ENCODE measurements at regions not wholly inside any gene's neighbourhood (a gene's known extent, or its start where the extent isn't known, plus 50 kb on each side); places are given as distances from the start of the nearest gene placed in this dataset.

GRCh38 chr2:172361840-172362239 is 65.5 kb upstream of the ITGA6 start:
- DNase-seq (ENCODE audit: low read depth), result no peak

GRCh38 chr2:172364261-172364660 is 63.1 kb upstream of the ITGA6 start:
- DNase-seq (ENCODE audit: low read depth), result no peak

- DNase-seq (ENCODE audit: low read depth), result no peak
Observed at GRCh38 chr2:172366596-172367150, 60.7 kb upstream of the ITGA6 start.

GRCh38 chr2:172370821-172371455 is 56.4 kb upstream of the ITGA6 start:
- DNase-seq (ENCODE audit: low read depth), result no peak

- no peak for DNase-seq (ENCODE audit: low read depth)
Observed at GRCh38 chr2:172372436-172372835, 55.0 kb upstream of the ITGA6 start.

GRCh38 chr2:172373076-172373475 is 54.3 kb upstream of the ITGA6 start:
- no peak for DNase-seq (ENCODE audit: low read depth)

GRCh38 chr2:172373766-172374165 is 53.6 kb upstream of the ITGA6 start:
- DNase-seq (ENCODE audit: low read depth), result no peak

- DNase-seq (ENCODE audit: low read depth), result no peak
Observed at GRCh38 chr2:172374318-172375240, 52.8 kb upstream of the ITGA6 start.

- no peak for DNase-seq (ENCODE audit: low read depth)
Observed at GRCh38 chr2:172375251-172375650, 52.1 kb upstream of the ITGA6 start.

GRCh38 chr2:172376016-172376415 is 51.4 kb upstream of the ITGA6 start:
- DNase-seq (ENCODE audit: low read depth), result no peak

- DNase-seq (ENCODE audit: low read depth), result no peak
Observed at GRCh38 chr2:172376505-172377125, 50.8 kb upstream of the ITGA6 start.

- no peak for DNase-seq (ENCODE audit: low read depth)
Observed at GRCh38 chr2:172377408-172377807, 50.0 kb upstream of the ITGA6 start.

Measured in stimulated activated CD4-positive, alpha-beta T cell treated with anti-CD3 and anti-CD28 coated beads, Interleukin-2, amount 100 ng/mL, for 4 hours (primary cell).